SK-N-MC (cell line): ENCODE measurements at regions not wholly inside any gene's neighbourhood (a gene's known extent, or its start where the extent isn't known, plus 50 kb on each side); places are given as distances from the start of the nearest gene placed in this dataset.
"Not testable (repeated sequence)": the region's sequence is repeated elsewhere in the genome, so short reads cannot be mapped to it uniquely, and the experiment has no call there.

Experiments used
- EZH2 ChIP-seq: fragments of 200-600 bp; sonication (generic); IDR thresholded peaks from one replicate; pipeline ENCODE4 v1.6.1; 2017; ENCODE audit warnings: antibody characterized with exemption
- POLR2AphosphoS5 ChIP-seq: IDR thresholded peaks from 2 replicates; pipeline ENCODE4 v1.6.1; 2012; ENCODE audit warnings: mild to moderate bottlenecking, low read depth, low read length, borderline replicate concordance

GRCh38 chr16:46382791-46383541, 238.2 kb downstream of the SHCBP1 start:
- not testable (repeated sequence) for TF ChIP-seq POLR2AphosphoS5, EZH2
